Fibroblast of skin of left quadriceps (primary cell): ENCODE measurements at regions not wholly inside any gene's neighbourhood (a gene's known extent, or its start where the extent isn't known, plus 50 kb on each side); places are given as distances from the start of the nearest gene placed in this dataset.
"Not testable (repeated sequence)": the region's sequence is repeated elsewhere in the genome, so short reads cannot be mapped to it uniquely, and the experiment has no call there.

Experiments
- DNase-seq, 2 experiments: peaks; one replicate each; pipeline ENCODE4 v3.0.0-alpha.2; 2013; ENCODE audit warnings: low read depth in 2 of 2

DNA sequence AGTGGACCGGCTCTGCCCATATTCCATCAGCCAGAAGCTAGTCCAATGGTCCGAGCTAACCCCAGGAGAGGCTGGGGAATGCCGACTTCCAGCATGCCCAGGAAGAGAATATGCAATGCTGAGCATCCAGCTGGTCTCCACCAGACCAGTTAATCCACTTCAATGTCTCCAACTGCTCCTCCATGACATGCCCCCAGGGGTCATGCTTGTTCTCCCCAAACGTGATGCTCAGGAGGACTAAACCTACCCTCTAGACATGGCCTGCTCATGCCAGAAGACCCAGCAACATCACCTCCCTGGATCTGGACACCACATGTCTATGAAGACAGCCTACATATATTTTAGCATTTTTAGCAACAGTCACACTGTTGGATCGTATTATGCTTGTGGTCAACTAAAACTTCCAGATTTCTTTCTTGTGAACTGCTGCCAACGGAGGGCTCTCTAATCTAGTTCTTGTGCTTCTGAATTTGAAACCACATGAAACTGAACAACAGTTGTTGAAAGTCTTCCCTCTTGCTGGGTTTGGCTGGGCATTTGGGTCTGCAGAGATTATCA is 245.1 kb downstream of the SOX9 start:
- peak; percentile 76 to 79 for DNase-seq

DNA sequence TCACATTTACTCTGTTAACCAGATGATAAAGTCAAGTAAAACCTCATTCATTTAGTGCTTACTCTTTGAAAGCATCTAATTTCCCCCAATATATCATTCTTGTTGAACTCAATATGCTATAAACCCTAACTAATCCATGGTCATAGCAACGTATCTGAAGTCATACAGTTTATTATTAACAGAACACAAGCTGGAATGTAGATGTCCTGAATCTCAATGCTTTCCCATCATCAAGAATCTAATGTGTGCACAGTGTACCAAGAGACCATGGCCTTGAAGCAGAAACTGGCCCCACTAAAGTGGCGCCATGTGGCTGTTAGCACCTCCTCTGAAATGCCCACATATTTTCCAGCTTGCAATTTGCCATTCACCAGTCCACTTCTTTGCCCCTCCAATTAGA is 245.8 kb downstream of the SOX9 start:
- no peak for DNase-seq

DNA sequence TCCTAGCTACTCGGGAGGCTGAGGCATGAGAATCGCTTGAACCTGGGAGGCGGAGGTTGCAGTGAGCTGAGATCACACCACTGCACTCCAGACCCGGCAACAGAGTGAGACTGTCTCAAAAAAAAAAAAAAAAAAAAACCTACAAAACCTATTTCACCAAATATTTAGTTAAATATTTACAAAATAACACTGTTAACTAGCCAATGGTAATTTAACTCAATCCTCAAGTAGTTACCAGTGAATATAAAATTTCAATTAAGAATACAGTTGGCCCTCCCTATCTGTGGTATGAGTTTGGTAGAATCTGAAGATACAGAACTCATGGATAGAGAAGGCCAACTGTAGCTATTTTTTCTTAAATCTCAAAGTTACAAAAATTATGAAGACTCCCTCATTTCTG is 247.4 kb downstream of the SOX9 start:
- no peak for DNase-seq

DNA sequence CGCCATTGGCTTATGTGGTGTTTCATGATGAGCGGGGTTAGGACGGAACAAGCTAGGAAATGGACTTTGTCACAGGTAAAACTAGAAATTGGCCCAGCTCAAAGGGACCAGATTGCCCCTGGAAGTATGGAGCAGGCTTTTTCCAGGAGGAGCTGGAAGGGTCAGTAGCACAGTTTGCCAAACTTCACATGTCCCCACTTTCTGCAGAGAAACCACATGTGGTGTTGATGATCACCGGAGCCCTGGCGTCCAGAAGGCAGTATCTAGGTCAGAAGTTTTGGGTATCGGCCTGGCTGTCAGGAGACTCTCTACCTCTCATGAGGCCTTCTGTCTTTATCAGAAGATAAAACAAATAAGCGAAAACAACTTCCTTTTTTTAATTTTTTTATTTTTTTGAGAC is 248.5 kb downstream of the SOX9 start:
- DNase-seq = no peak

DNA sequence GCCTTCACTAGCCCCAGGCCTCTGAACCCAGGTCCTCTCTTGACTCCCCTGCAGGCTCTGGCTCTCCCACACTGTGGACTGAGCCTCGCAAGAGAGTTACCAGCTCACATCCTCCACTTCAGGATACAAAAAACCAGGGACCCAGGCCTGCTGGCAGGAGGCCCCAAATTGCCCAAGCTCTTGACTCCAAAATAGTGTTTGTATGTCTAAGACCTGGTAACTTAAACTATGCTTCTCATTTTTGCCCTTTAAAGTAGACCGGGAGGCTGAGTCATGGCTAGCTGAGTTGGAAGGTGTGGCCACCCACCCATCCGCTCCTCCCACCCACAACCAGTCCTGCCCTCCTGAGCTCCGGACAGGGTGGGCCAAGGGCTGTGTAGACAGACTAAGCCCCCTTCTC is 250.0 kb downstream of the SOX9 start:
- no peak for DNase-seq

DNA sequence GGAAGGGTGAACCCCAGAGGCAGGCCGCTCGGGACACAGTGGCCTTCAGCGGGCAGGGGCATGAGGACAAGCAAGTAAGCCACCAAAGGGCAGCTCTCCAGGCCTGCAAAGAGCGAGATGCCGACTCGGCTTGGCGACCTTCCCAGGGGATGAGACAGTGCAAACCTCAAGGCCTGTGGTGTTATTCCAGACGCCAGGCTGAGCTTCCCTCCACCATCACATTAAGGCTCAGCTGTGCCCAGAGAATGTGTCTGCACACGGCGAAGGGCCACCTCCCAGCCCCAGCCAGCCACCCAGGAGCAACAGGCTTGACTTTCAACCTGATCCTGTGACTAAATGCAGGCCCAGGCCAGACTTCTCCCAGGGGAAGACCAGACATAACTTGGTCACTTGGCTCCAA is 251.4 kb downstream of the SOX9 start:
- DNase-seq = no peak

DNA sequence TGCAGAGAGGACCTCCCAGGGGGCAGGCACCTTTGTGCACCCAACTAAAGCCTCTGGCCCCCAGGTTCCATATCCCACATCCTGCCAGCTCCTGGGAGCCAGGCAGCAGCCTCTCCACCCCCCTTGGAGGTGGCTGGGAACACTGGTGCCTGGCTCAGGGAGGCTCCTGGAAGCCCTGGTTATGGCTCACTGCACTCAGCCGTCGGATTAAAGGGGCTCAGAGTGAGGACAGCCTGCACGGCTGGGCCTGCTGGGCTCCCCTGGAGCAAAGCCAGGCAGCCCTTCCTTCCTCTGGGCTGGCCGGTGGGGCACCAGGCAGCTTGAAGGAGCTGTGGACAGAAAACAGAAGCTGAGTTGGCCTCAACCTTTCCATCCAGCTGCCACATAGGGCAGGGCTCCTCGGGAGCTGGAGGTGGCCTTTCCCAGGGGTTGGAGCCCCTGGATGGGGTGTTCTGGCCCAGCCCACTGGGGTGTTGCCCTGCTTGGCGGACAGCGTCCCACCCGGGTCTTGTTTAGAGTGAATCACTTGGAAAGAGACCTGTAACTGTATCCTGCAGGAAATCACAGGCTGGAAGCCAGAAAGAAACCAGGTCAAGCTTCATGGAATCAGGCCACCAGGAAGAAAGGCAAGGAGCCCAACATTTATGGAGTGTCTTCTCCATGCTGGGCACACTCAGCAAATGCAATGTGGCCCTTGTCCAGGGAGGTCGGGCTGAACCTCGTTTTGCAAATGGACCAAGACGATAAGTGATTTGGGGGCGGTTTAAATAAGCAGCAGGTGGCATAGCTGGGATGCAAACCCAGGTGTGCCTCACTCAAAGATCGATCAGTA is 253.3 kb downstream of the SOX9 start:
- DNase-seq = no peak

DNA sequence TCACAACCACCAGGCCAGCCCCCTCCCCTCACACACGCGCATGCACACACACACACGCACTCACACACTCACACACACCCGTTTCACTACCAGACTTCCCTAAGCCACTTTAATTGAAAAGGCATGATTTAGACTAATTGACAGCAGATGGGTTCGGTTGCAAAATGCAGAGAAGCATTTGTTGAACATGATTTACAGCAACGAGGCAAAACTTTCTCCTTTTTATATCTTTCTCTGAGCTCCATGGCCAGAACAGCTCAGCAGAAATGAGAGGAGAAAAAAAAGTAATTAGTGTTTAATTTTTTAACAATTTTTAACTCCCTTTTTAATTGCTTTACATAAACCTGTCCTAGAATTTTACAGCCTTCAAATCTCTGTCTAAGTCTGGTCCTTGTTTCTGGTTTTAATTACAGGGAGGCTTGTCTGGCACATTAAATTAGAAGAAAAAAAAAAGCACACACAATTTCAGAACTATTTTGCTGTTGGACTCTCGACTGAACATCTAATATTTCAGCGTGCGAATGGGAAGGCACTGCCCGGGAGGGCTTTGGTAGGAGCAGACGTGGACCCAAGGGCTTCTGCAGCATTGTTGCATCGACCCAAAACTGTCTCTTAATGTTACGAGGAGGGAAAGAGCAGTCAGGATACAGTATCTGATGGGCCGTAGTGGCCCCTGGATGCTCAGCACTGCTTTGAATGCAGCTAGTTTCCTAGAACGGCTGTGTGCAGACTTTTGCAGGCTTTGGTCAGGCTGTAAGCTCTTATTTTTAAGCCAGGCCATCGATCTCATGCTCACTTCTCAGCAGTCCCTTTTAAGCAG is 255.9 kb downstream of the SOX9 start:
- DNase-seq = peak; percentile 92 to 93

DNA sequence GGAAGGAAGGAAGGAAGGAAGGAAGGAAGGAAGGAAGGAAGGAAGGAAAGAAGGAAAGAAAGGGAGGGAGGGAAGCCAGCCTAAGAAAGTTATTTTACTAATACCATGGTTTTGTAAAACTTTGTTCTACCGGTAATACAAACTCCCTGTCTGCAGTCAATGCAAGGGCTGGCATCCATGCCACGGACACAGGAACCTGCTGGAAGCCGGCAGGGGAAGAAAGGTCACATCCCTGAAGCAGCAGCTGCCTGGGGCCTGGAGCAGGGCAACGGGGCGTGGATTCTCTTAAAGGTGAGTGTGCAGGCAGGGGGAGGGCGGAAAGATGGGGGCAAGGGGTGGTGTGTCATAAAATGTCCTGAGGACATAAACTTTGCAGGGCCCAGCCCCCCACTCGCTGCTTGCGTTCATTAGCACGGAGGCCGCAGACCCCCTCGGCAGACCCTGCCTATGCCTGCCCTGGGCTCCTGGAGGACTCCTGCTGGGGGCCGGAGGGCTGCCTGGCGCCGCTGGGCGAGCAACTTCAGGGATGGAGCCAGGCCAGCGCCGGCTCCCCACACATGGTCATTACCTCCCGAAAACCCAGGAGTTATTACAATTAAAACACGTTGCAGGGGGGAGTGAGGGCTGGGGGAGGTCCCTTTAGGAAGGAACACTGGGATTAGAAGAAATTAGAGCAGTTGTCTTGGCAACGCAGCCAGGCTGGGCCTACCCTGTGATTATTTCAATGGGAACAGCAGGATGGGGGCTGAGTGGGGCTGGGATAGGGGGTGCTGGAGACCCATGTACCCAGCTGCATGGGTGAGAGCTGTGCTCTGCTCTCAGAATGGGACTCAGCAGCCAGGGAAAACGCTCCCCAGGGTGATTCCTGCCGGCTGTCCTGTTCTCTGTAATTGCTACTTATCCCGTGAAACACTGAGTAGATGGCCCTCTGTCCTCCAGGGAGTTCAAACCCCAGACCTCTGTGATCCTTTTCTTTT is 257.9 kb downstream of the SOX9 start:
- DNase-seq = no peak

DNA sequence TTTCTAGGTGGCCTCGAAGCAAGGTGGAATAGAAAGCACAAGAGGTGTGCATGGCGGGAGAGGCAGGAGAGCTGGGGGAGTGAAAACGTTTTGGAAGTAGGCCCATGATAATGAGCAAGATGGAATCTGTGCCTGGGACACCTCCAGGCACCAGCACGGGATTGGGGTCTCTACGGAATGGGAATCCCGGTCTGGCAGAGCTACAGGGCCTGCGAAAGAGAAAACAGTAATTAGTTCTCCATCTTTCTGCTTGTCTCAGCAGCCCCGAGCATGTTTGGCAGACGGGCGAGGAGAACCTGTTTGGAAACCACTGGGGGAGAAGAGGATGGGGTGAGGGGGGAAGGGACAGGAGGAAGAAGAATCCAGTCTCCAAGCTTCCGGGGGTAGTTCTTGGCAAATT is 258.7 kb downstream of the SOX9 start:
- DNase-seq = no peak

DNA sequence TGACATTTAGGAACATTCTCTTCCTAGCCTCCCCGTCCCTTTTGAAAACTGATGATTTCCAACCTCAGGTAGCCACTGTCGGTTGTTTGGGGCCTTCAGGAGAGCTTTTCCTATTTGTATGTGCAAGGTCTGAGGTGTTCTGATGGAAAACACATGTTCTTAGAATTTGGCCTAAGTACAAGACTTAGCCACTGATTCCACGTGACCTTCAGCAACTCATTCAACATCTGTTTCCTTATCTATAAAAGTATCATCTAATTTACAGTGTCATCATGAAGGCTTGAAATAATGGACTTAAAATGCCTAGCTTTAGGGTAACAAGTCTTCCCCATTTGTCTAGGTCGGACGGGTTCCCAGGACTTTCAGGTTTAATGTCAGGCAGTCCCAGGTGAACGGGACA is 259.3 kb downstream of the SOX9 start:
- DNase-seq = no peak

DNA sequence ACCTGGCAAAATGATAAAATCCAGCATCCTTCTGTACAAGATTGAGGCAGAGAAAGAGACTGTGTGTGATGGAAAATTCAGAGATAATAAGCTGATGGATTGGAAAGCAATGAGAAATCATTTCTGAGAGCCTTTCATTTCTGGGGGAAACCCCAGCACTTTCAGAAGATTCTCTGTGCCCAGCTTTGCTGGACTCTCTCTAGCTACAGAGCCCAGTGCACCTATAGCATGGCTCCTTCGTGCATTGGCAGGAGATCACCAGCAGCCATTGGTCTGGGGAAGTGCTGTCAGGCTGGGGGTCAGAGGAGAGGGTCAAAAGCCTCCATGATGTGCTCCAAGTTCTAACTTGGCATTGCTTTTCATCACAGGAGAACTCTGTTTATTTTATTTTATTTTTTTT is 259.9 kb downstream of the SOX9 start:
- no peak for DNase-seq

DNA sequence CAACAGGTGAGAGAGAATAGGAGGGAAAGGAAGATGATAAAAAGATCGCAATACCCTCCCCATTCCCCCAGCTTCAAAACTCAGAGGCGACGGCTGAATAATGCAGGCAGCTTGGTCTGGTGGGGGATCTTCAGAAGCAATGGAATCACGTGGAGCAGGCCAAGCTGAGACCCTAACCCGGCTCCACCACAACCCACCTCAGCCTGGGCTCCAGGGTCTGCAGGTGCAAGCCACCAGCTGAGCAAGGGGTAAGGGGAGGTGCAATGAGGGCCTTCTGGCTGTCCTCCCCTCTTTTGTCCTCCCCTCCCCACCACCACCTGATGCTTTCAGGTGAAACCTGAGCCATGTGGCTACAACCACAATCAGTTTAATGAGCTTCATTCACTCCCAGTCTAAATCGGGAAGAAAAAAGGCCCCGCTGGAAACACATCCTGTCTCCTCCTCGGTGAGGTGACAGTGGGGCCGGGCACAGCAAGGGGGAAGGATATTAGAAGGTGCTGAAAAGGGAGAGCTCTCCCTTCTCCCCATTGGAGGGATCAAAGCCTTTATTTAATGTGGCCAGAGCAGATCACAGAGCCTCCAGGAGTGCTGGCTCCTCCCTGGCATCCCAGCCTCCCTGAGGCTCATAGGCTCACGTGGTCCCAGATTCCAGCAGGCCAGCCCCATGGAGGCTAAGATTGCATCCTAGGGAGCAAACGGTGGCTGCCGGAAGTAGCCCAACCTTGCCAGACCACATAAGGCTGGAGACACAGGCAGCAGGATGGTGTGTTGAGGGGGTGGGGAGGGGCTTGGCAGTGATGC is 261.0 kb downstream of the SOX9 start:
- no peak for DNase-seq

DNA sequence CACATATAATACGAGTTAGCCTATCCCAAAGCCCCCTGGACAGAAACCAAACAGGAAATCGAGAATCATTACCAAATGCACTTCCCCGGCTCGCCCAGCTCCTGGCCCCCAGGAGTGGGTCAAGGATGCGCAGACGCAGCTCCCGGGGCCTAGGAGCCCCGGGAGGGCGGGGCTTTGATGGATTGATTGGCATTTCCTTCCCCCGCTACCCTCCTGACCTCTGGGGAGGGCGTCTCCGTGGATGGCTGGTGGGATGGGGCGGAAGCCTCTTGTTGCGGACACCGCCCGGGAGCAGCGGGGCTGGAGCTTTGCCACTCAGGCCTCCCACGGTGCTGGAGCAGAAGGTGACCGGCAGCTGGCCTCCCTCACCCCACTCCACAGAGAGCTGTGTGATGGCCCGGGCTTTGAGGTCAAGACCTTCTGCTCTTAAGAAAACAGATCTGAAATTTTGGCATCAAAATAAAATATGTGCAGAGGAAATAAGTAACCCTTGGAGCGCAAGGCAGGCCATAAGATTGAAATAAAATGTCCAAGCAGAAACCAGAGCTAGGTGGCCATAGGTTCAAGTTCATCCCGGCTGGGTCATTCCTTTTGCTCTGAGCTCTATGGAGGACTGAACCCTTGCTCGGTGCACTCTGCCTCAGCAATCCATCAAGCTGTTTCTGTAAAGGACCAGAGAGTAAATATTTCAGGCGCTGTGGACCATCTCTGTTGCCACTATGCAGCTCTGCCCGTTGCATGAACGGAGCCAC is 262.3 kb downstream of the SOX9 start:
- DNase-seq = no peak

DNA sequence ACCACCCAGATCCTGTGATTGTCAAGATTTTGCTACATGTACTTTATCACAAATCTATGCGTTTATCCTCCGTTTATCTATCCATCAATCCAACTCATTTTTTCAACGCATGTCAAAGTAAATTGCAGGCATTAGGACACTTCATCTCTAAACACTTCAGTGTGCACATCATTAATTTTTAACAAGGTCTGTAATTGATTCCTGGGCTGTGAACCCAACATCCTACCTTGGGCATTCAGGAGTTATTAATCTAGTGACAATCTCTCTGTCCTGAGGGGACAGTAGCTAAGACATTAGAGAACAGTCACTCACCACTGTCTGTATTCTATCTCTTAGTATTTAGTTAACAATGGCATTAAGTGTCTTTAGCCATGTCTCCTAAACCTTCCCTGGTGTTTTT is 264.7 kb downstream of the SOX9 start:
- no peak for DNase-seq

DNA sequence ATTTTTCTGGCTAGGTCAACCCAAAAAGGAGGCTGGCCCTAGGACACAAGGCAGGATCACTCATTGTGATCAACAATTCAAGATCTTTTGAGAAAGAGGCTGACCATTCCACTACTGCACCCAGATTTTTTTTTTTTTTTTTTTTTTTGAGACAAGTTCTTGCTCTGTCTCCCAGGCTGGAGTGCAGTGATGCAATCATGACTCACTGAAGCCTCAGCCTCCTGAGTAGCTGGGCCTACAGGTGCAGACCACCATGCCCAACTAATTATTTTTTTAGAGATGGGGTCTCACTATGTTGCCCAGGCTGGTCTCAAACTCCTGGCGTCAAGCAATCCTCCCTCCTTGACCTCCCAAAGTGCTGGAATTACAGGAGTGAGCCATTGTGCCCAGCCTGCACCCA is 265.4 kb downstream of the SOX9 start:
- not testable (repeated sequence) for DNase-seq

DNA sequence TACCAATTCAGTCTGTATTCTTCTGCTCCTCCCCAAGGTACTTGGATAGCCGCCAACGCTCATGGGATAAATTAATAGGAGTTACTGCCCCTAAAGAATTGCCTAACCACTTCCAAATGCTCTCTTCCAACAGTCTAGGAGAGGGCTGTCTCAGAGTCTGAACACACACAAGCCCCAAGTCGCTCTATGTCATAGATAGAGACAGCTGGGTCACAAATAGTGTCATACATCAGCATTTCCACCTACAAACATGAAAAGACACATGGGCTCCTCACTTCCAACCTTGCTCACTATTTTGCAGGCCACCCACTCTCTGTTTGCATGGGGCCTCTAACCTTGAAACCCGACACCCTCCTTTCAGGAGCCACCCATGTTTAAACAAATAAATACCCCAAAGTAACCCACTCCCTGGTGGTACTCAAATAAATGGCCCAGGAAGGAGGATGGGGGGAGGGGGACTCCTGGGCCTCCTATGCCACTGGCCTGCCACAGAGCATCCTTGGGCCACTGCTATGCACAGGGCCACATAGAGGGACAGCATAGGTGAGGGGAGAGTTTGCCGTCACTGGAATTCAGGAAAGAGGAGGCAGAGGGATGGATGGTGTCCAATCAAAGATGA is 265.9 kb downstream of the SOX9 start:
- peak; percentile 62 to 69 for DNase-seq

DNA sequence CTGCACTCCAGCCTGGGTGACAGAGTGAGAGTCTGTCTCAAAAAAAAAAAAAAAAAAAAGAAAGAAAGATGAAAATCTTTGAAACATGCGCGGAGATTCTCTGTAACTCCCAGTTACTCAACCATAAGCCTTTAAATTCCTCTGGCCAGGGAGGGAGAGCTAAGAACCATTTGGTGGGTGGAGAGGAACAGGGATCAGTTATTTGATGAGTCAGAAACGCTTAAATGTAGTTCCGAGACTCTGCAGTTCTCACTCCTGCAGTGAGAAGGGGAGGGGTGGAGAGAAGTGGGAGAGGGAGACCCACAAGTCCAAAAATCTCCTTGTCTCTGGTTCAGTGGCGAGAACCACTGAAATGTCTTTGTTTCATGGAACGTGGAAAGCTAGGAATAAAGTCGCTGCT is 266.7 kb downstream of the SOX9 start:
- peak; percentile 84 for DNase-seq

DNA sequence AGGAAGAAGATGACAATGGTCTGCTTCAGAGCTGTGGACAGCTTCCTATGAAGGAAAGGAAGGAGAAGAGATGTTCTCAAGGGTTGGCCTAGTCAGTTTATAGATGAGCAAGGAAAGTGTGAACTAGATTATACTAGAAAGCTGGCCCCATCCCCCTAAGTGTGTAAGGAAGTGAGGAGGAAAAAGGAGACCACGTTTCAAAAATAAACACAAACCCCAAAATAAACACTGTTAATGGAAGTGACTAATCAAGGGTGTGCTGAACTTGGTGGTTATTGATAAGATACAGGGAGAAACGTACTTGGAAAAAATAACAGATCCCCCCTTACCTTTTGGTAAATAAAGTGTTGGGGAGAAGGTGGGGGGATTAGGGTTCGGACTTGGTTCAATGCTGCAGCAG is 267.1 kb downstream of the SOX9 start:
- DNase-seq = no peak
